Nephron (organoid): ENCODE measurements at regions not wholly inside any gene's neighbourhood (a gene's known extent, or its start where the extent isn't known, plus 50 kb on each side); places are given as distances from the start of the nearest gene placed in this dataset.
"Not testable (repeated sequence)": the region's sequence is repeated elsewhere in the genome, so short reads cannot be mapped to it uniquely, and the experiment has no call there.

Source experiments
- H3K27ac Mint-ChIP-seq, 3 experiments: 2 replicates each; pipeline ENCODE4 v1.8.0; 2020; ENCODE audit warnings: mixed read lengths in 3 of 3, mild to moderate bottlenecking in 2 of 3, moderate library complexity in 1 of 3
- H3K27me3 Mint-ChIP-seq: 2 replicates; pipeline ENCODE4 v1.8.0; 2021; ENCODE audit warnings: low read depth, mild to moderate bottlenecking, moderate library complexity, mixed read lengths
- H3K36me3 Mint-ChIP-seq: 2 replicates; pipeline ENCODE4 v1.8.0; 2020; ENCODE audit warnings: low read depth, mixed read lengths
- H3K4me1 Mint-ChIP-seq: 2 replicates; pipeline ENCODE4 v1.8.0; 2020; ENCODE audit warnings: mixed read lengths
- H3K4me3 Mint-ChIP-seq, 3 experiments: 2 replicates each; pipeline ENCODE4 v1.8.0; 2020; ENCODE audit warnings: mild to moderate bottlenecking in 3 of 3, mixed read lengths in 3 of 3, moderate library complexity in 2 of 3
- H3K9me3 Mint-ChIP-seq: 2 replicates; pipeline ENCODE4 v1.8.0; 2020; ENCODE audit warnings: mixed read lengths
- CTCF ChIP-seq, 3 experiments: fragments of 200-600 bp; sonication (generic); IDR thresholded peaks; one replicate each; pipeline ENCODE4 v1.5.0; 2021; ENCODE audit warnings: antibody characterized with exemption in 3 of 3; ENCODE audit not compliant: unreplicated experiment in 3 of 3

GRCh38 chr6:4208158-4208557, 72.8 kb upstream of the ECI2 start:
- TF ChIP-seq CTCF (IDR thresholded peaks at IDR 0.05; ENCODE audit: unreplicated experiment in 3 of 3) = no peak
- peaks cover 34% of the 10 kb centered on the region for H3K9me3 Mint-ChIP-seq
- no peak overlapping the region for H3K4me3 Mint-ChIP-seq
- H3K36me3 Mint-ChIP-seq = peaks cover 6% of the 10 kb centered on the region
- H3K27me3 Mint-ChIP-seq = peaks cover 5% of the 10 kb centered on the region
- H3K4me1 Mint-ChIP-seq = no peaks in the 10 kb centered on the region
- no peak overlapping the region for H3K27ac Mint-ChIP-seq

- not testable (repeated sequence) for H3K27me3 Mint-ChIP-seq, H3K4me3 Mint-ChIP-seq, H3K36me3 Mint-ChIP-seq, H3K27ac Mint-ChIP-seq, H3K4me1 Mint-ChIP-seq
- H3K9me3 Mint-ChIP-seq = peaks cover 34% of the 10 kb centered on the region
Observed at GRCh38 chr6:4203642-4204417, 68.5 kb upstream of the ECI2 start.

- H3K4me1 Mint-ChIP-seq = no peaks in the 10 kb centered on the region
- no peak overlapping the region for H3K27ac Mint-ChIP-seq
- no peaks in the 10 kb centered on the region for H3K9me3 Mint-ChIP-seq
- peaks cover 12% of the 10 kb centered on the region for H3K27me3 Mint-ChIP-seq
- no peak overlapping the region for H3K4me3 Mint-ChIP-seq
- no peaks in the 10 kb centered on the region for H3K36me3 Mint-ChIP-seq
- no peak for TF ChIP-seq CTCF (IDR thresholded peaks at IDR 0.05; ENCODE audit: unreplicated experiment in 3 of 3)
Observed at GRCh38 chr6:4192627-4193026, 57.3 kb upstream of the ECI2 start.

- Mint-ChIP-seq H3K27ac (no peak overlapping the region), H3K9me3 (no peaks in the 10 kb centered on the region), H3K36me3 (no peaks in the 10 kb centered on the region), H3K4me3 (no peak overlapping the region), H3K27me3 (peaks cover 12% of the 10 kb centered on the region), H3K4me1 (no peaks in the 10 kb centered on the region)
- no peak for TF ChIP-seq CTCF (IDR thresholded peaks at IDR 0.05; ENCODE audit: unreplicated experiment in 3 of 3)
Observed at GRCh38 chr6:4192173-4192572, 56.8 kb upstream of the ECI2 start.

- no peak for TF ChIP-seq CTCF (IDR thresholded peaks at IDR 0.05; ENCODE audit: unreplicated experiment in 3 of 3)
- no peaks in the 10 kb centered on the region for H3K4me1 Mint-ChIP-seq
- no peak overlapping the region for H3K4me3 Mint-ChIP-seq
- peaks cover 12% of the 10 kb centered on the region for H3K27me3 Mint-ChIP-seq
- H3K9me3 Mint-ChIP-seq = no peaks in the 10 kb centered on the region
- no peak overlapping the region for H3K27ac Mint-ChIP-seq
- no peaks in the 10 kb centered on the region for H3K36me3 Mint-ChIP-seq
Observed at GRCh38 chr6:4191271-4191721, 55.9 kb upstream of the ECI2 start.

GRCh38 chr6:4189249-4189648, 53.9 kb upstream of the ECI2 start:
- H3K27me3 Mint-ChIP-seq = peaks cover 12% of the 10 kb centered on the region
- no peak overlapping the region for H3K27ac Mint-ChIP-seq
- no peak overlapping the region for H3K4me3 Mint-ChIP-seq
- H3K9me3 Mint-ChIP-seq = no peaks in the 10 kb centered on the region
- H3K4me1 Mint-ChIP-seq = no peaks in the 10 kb centered on the region
- no peaks in the 10 kb centered on the region for H3K36me3 Mint-ChIP-seq
- no peak for TF ChIP-seq CTCF (IDR thresholded peaks at IDR 0.05; ENCODE audit: unreplicated experiment in 3 of 3)
